ENCODE measurements at regions not wholly inside any gene's neighbourhood (a gene's known extent, or its start where the extent isn't known, plus 50 kb on each side); places are given as distances from the start of the nearest gene placed in this dataset.

GRCh38 chr17:71809537-71809936, 311.3 kb upstream of the SOX9 start:
- TF ChIP-seq CTCF (IDR thresholded peaks at IDR 0.05; ENCODE audit: low read depth, low read length, missing input control) (no peak), SP1 (IDR thresholded peaks at IDR 0.05) (no peak), MAX (IDR thresholded peaks at IDR 0.05) (no peak)

All from liver (tissue), 3 donors.